ENCODE measurements at regions not wholly inside any gene's neighbourhood (a gene's known extent, or its start where the extent isn't known, plus 50 kb on each side); places are given as distances from the start of the nearest gene placed in this dataset.

DNA sequence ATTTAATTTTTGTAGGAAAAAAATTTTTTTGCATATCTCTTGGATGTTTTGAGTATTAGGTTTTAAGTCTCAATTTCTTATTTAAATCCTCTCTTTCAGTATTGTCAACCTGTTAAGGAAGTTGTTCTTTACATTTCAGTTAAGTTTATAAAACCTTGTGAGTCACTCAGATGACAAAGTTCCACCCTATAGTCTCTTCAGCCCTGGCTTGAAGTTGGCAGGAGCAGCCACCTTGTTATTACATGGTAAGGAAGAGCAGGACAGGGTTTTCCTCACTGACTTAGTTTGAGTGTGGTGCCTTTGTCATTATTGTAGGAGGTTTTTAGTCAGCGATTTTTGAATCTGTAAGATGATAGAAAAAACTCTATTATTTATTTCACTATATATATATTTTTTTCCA, 2143.9 kb downstream of the MRPL39 start:
- Mint-ChIP-seq H3K4me1 (no peaks in the 10 kb centered on the region), H3K36me3 (ENCODE audit: low read depth) (no peaks in the 10 kb centered on the region), H3K27ac (no peak overlapping the region), H3K27me3 (ENCODE audit: low read depth) (no peaks in the 10 kb centered on the region), H3K9me3 (peaks cover 3% of the 10 kb centered on the region), H3K4me3 (no peak overlapping the region)
- TF ChIP-seq CTCF (IDR thresholded peaks at IDR 0.05; ENCODE audit: unreplicated experiment in 3 of 3): no peak

- Mint-ChIP-seq H3K27ac (no peak overlapping the region), H3K4me3 (no peak overlapping the region), H3K36me3 (ENCODE audit: low read depth) (no peaks in the 10 kb centered on the region), H3K4me1 (no peaks in the 10 kb centered on the region), H3K9me3 (no peaks in the 10 kb centered on the region), H3K27me3 (ENCODE audit: low read depth) (no peaks in the 10 kb centered on the region)
- TF ChIP-seq CTCF (IDR thresholded peaks at IDR 0.05; ENCODE audit: unreplicated experiment in 3 of 3): no peak
These were observed 2151.6 kb downstream of the MRPL39 start for GRCh38 chr21:23455676-23456075.

GRCh38 chr21:23452384-23453083, 2154.7 kb downstream of the MRPL39 start:
- Mint-ChIP-seq H3K27me3 (ENCODE audit: low read depth) (no peaks in the 10 kb centered on the region), H3K36me3 (ENCODE audit: low read depth) (no peaks in the 10 kb centered on the region), H3K27ac (no peak overlapping the region), H3K4me1 (no peaks in the 10 kb centered on the region), H3K4me3 (peak overlapping the region; percentile 12 to 61 (median 24)), H3K9me3 (no peaks in the 10 kb centered on the region)
- TF ChIP-seq CTCF (IDR thresholded peaks at IDR 0.05; ENCODE audit: unreplicated experiment in 3 of 3): peak in 2 of 3 experiments; percentile 33 to 50

DNA sequence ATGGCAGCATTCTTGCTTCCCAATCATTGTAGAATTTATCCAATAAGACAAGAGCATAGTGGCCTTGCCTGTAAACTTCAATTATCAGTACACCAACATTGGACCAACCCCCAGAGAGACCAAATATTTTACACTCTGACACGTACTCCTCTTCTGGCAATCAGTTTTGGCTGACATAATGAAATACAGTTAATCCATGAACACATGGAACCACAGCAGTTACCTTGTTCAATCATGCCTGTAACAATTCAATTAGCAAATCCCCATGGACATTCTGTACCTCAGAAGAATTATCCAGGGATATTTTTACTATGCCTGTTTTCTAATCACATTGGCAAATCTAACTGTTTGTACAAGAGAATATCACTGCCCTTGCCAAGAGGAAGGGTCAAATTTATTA, 2162.0 kb downstream of the MRPL39 start:
- Mint-ChIP-seq H3K27me3 (ENCODE audit: low read depth) (no peaks in the 10 kb centered on the region), H3K4me1 (peaks cover 7% of the 10 kb centered on the region), H3K9me3 (no peaks in the 10 kb centered on the region), H3K4me3 (no peak overlapping the region), H3K27ac (no peak overlapping the region), H3K36me3 (ENCODE audit: low read depth) (no peaks in the 10 kb centered on the region)
- TF ChIP-seq CTCF (IDR thresholded peaks at IDR 0.05; ENCODE audit: unreplicated experiment in 3 of 3): no peak

- H3K9me3 Mint-ChIP-seq: no peaks in the 10 kb centered on the region
- no peaks in the 10 kb centered on the region for H3K27me3 Mint-ChIP-seq (ENCODE audit: low read depth)
- H3K36me3 Mint-ChIP-seq (ENCODE audit: low read depth): no peaks in the 10 kb centered on the region
- no peak for TF ChIP-seq CTCF (IDR thresholded peaks at IDR 0.05; ENCODE audit: unreplicated experiment in 3 of 3)
- H3K27ac Mint-ChIP-seq: no peak overlapping the region
- H3K4me1 Mint-ChIP-seq: peaks cover 7% of the 10 kb centered on the region
- no peak overlapping the region for H3K4me3 Mint-ChIP-seq
These were observed 2169.2 kb downstream of the MRPL39 start for GRCh38 chr21:23438081-23438480.

DNA sequence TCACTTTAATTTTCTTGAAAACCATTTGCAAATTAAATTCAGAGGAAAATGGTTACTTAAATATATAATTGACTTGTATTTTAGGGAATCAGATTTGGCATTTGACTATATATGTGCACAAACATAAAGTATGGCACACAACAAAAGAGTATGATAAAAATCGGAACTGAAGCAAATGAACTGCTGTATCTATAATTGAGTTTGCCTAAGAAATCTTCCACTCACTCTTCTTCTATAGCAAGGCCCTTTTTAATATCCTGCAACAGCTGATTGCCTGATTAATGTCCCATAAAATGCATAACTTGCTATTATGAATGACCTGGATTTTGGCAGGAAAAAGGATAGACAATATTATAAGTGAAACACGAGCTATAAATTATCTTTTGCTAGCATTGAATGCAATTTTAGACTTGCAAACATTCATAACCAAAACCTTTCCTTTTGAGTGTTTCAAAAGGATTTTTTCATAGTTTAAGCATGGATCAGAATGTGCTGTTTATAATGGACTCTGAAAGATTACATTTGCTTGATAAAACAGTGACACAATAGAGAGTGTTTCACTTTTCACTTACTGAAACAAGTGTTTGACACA, 2204.3 kb downstream of the MRPL39 start:
- no peak for TF ChIP-seq CTCF (IDR thresholded peaks at IDR 0.05; ENCODE audit: unreplicated experiment in 3 of 3)
- H3K36me3 Mint-ChIP-seq (ENCODE audit: low read depth): no peaks in the 10 kb centered on the region
- H3K27me3 Mint-ChIP-seq (ENCODE audit: low read depth): no peaks in the 10 kb centered on the region
- no peak overlapping the region for H3K27ac Mint-ChIP-seq
- H3K4me1 Mint-ChIP-seq: peaks cover 4% of the 10 kb centered on the region
- H3K9me3 Mint-ChIP-seq: no peaks in the 10 kb centered on the region
- no peak overlapping the region for H3K4me3 Mint-ChIP-seq

Data from nephron (organoid).